KG1 (cell line): ENCODE measurements at regions not wholly inside any gene's neighbourhood (a gene's known extent, or its start where the extent isn't known, plus 50 kb on each side); places are given as distances from the start of the nearest gene placed in this dataset.
"Not testable (repeated sequence)": the region's sequence is repeated elsewhere in the genome, so short reads cannot be mapped to it uniquely, and the experiment has no call there.

Experiments
- DNase-seq: peaks from one replicate; lab custom pipeline; 2025; lab: John Stamatoyannopoulos, UW

DNA sequence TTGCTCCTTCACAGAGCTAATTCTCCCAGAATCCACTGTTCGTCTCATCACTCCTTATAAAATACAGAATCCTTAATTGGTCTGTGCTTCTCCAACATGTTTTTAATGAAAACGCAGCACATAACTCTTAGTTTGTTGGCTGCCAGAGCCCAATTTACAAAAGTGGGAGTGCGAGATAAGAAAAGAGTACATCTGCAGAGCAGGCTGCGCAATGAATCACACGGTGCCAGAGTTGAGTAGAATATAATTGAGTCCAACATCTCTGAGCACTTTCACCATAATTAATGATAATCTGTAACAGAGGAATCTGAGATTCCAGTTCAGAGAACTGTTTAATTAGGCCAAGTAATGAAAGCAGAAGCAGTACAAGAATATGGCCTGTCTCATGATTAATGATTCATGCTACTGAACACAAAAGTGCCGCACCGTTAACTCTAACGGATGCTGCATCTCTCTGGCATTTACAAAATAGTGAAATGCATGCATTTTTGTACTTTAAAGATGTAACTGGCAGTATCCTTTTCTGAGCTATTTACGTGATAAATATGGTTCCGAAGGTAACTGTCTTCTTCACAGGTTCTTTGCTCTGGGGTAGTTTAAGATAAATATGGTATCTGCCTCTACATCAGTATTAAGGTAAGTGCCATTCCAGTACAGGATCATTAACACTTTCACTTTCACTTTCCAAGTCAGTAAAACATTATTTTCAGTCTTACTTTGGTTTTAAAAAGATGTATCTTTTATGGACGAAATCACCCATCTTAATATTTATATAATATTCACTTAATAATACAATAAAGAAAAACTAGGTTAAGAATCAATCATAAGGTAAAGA lies 785.6 kb downstream of the NR4A2 start:
- DNase-seq = no peak

DNA sequence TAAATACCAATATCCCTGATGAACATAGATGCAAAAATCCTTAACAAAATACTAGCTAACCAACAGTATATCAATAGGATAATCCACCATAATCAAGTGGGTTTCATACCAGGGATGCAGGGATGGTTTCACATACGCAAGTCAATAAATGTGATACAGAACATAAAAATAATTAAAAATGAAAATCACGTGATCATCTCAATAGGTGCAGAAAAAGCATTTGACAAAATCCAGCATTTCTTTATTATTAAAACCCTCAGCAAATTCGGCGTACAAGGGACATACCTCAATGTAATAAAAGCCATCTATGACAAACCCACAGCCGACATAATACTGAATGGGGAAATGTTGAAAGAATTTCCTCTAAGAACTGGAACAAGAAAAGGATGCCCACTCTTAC lies 793.5 kb downstream of the NR4A2 start:
- not testable (repeated sequence) for DNase-seq

DNA sequence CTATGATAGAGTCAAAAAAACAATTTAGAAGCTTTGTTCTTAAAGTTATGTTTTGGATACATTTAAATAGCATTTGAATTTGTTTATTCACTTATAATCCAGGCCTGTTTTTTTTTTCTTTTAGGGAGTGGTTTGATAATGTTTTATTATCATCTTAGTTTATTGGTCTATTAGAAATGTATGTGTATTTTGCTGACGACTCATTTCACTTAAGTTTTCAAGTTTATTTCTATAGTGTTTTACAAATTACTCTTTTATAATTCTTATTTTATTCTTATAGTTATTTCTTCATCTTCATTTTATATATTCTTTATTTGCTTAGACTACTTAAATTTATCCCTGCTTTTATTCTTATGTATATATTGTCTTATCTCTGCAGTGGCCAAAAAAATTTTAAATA lies 804.5 kb downstream of the NR4A2 start:
- no peak for DNase-seq

DNA sequence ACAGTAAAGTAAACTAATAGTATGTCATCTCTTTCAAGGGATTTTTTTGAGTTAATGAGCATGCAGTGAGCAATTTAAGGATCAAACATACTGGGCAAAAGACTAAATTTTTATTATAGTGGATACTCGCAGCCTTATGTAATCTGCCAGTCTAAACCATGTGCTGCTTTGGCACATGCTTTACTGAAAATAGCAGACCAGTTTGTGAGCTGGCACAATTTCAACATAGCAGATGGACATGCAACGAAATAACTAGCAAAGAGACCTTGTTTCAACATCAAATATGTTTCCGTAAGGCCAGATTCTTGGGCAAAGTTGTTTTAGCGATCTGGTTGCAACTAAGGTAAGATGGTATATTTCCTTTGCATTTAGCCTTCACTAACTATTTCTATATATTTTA lies 807.3 kb downstream of the NR4A2 start:
- no peak for DNase-seq

DNA sequence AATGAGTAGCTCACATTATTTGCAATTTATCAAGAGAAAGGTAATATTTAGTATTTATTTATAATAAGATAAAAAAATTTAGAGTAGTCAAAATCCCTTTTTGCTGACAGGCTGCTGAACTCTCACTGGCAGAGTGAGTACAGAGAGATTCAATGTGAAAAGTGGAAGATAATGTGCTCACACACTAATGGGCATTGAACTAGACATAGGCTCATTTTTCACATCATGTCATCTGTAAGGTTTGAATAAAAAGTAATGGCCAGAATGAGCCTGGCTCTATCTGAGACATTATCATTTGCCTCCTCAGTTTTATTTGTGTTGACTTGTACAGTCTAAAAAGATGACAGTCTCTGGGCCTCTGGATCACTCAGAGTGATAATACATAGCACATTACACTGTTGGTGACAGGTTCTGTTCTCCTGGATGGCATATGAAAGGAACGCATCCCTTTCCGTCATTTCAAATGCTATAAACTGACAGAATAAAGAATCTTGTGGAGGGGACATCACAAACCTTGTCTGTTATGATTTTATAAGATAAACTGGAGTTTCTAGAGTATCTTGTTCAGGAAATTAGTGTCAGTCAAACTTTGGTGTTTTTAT lies 812.9 kb downstream of the NR4A2 start:
- no peak for DNase-seq

DNA sequence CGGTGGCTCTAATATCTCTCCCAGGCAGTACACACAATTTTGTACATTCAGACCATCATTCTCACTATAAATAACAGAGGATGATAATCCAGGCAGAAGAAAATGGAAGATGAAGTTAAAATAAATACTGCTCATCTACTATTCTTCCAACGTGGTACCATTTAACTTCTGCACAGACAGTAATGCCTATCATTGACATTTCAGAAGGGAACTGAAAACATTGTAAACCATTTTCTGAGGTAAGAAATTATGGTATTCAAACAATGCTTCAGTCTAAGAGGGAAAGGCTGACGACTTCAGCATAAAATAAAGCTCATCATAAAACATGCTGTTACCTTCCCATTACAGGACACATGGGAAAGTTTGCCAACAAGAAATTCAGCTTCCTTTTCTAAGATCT lies 814.4 kb downstream of the NR4A2 start:
- no peak for DNase-seq

DNA sequence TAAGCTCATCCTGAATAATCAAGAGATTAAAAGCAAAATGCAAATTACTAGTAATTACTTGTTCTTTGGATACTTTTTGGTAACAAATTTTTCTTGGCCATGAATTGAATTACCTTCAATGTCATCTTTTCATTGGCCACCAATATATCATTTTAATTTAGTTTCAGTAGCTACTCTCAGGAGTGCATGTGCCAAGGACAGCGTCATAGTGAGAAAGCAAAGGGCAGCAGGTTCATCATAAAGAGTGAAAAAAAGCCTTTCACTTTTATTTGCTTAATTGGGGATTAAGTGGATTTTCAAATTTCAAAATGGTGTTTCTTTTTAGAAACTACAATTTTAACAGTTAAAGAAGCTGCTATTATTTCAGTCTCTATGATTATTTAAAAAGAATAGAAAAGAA lies 815.2 kb downstream of the NR4A2 start:
- no peak for DNase-seq

DNA sequence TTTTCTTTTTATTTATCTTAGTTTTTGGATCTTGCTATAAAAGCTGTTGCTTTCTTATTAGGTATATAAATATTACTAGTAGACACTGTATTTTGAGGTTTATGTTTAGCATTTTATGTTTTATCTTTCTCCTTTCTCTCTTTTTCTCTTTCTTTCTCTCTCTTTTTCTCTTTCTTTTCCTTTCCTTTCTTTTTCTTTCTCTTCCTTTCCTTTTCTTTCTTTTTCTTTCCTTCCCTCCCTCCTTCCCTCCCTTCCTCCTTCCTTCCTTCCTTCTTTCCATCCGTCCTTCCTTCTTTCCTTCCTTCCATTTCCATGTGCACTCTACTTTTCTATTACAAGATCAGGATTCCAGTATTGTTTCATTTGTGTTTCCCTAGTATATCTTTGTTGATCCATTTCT lies 814.8 kb downstream of the KCNJ3 start:
- DNase-seq = no peak

DNA sequence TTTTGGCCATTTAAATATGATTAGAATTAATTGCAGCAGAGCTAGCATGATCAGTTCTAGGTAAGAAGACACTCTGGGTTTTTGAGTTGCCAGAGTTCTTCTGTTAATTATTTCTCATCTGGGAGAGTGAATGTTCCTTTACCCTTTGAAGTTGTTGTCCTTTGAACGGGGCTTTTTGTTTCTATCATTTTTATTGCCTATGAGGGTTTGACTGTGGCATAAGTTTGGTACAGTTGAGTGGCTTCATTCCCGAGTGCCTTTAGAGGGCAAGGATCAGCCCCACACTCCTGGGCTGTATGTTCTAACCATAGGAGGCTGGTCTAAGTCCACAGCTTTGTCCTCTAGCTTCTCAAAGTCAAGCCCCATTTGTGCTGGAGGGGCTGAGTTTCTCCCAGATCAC lies 804.3 kb downstream of the KCNJ3 start:
- DNase-seq = no peak

DNA sequence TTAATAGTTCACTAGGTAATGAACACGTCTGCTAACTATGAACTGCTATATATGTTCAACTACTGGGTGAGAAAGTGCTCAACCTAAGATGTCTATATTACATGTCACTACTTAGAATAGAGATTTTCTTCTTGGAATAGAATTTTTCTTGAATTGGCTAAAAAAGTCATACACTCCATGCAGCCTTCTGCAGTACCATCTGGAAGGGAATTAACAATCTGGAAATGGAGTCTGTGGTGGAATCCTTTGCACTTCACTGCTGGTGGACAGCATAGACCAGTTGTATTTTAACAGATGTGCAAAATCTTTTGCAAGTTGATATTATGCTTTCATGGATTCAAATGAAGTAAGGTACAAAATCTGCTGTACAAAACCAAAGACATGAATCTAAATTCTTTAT lies 799.6 kb downstream of the KCNJ3 start:
- DNase-seq = no peak

DNA sequence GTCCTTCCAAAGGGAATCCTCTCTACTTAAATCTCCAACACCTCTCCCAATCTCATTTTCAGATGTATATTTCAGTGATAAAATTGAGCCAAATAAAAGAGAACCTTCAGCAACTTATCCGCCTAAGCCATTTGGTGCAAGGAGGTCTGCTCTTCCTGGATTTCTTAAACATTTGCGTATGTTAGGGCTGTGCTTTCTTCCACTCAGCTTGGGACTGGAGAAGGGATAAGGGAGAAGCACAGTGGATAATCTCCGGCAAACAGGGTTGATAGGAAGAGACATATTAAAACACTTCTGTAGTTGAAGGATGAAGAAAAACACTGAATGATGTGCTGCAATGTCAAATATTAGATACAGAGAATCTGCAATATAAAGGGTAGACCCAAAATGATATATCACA lies 796.2 kb downstream of the KCNJ3 start:
- DNase-seq = no peak

DNA sequence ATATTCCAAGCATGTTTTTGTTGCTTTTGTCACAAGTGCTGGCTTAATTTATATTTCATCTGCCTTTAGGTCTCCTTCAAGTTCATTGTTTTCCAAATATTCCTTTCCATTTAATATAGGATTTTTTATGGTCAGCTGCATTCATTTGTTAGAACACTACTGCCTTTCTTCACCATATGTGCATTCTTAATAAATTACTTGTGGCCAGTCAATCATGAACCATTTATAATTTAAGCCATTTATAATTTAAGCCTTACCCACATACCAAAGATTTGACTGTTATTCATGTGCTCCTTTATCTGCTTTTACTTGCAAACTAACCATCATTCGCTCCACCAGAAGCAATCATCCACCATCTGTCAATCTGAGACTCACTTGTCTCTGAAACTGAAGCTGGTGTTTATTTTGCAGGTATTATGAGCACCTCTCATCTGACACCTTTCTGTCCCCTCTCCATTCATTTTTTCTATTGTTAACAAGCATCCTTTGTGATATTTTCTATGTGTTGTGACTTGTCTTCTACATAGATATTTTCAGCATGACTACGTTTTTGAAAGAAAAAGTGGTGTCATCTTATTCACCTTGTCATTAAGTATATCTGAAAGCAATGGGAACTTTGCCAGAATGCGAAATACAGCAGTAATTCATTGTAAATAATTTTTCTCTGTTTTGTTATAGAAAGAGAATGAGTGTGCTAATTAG lies 786.8 kb downstream of the KCNJ3 start:
- no peak for DNase-seq

DNA sequence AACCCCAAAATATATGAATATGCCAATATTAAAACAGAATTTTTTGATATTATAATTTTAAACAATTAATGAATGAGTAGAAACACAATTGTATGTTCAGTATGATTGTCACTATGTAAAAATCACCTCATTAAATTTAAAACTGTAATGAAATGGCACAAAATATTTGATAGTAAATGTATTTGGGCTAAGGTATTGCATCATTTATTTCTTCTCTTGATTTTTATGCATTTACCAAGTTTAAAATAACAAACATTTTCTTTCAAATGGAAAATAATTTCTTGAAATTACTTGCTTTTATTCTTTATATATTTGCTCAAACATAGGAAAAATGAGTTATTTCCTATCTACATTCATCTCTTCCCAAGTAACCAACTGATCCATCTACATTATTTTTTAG lies 782.6 kb downstream of the KCNJ3 start:
- DNase-seq = no peak

DNA sequence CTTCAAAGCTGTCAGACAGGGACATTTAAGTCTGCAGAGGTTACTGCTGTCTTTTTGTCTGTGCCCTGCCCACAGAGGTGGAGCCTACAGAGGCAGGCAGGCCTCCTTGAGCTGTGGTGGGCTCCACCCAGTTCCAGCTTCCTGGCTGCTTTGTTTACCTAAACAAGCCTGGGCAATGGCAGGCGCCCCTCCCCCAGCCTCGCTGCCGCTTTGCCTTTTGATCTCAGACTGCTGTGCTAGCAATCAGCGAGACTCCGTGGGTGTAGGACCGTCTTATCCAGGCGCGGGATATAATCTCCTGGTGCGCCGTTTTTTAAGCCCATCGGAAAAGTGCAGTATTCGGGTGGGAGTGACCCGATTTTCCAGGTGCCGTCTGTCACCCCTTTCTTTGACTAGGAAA lies 773.5 kb downstream of the KCNJ3 start:
- not testable (repeated sequence) for DNase-seq

DNA sequence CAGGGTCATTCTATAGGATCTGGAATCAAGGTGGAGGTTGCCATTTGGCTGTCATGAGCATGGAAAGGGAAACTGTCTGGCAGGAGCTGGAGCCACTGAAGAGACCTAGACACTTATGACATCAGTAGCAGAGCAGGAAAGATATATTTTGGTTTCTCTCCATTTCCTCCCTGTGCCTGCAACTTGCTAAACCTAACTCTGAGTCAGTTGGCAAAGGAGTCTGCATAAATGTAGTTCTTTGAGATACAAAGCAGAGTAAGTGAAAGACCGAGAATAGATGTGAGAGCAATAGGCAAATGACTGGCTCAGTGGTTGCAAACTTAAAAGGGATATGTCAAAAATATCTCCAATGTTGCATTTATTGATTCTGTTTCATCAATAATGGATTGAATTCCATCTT lies 757.7 kb downstream of the KCNJ3 start:
- no peak for DNase-seq

DNA sequence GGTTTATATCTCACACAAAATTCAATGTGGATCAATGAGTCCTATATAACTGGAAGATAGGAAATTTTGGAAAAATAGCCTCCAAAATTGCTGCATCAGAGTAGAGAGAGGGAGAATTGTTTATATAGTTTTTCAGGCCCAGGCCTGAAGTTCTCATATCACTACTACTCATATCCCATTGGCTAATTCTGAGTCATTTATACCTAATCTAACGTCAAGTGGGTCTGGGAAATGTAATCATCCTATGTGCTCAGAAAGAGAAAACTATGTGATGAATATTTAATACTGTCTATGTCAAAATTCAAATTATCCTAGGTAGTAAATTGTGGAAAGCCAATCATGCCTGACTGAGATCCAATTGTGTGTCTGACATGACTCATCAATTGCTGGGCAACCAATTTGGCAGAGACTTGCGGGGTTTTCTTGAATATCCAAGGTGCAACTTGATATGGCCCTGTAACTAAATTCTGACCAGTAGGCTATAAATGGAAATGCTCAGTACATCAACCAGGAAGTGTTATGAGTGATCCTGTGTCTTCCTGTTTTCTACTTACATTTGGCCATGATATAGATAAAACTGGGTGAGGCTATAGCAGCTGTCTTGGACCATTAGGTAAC lies 744.4 kb downstream of the KCNJ3 start:
- DNase-seq = no peak

DNA sequence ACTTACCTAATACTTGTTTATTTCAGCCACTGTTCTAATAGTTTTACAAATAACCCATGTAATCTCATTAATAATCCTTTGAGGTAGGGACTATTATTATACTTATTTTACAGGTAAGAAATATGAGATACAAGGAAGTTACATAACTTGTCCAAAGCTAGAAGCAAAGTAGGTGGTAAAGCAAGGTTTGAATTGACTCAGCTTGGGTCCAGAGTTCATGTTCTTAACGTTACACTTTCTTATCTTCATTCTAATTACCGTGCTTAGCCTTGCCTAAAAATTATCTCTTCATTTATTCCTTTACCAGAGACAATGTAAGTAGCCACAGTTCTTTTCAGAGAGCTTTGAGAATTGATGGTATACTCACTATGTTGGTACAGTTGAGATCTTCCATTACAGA lies 743.6 kb downstream of the KCNJ3 start:
- DNase-seq = no peak

DNA sequence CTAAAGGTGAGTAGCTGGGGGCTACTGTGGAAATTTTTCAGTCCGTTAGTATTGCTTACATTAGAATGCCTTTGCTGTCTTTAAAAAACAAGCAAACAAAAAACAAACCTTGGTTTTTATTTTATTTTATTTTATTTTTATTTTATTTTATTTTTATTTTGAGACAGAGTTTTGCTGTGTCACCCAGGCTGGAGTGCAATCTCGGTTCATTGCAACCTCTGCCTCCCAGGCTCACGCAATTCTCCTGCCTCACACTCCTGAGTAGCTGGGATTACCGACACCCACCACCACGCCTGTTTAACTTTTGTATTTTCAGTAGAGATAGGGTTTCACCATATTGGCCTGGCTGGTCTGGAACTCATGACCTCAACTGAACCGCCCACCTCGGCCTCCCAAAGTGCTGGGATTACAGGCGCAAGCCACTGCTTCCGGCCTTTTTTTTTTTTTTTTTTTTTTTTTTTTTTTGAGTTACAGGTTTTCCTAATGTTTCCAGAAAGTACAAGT lies 732.6 kb downstream of the KCNJ3 start:
- DNase-seq = no peak

DNA sequence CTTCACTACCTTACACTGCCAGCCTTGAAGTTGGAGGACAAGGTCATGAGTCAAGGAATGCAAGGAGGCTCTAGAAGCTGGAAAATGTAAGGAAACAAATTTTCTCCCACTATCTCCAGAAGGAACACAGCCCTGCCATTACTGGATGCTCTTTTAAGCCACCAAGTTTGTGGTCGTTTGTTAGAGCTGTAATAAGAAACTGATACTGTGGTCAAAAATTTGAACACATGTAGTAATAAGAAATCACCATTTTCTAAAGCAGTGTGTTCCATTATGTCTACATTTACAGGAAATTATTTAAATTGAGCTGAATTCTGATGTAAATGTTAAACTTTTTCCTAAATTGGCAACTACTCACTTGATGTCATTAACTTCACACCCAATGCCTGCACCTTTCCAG lies 729.0 kb downstream of the KCNJ3 start:
- no peak for DNase-seq

DNA sequence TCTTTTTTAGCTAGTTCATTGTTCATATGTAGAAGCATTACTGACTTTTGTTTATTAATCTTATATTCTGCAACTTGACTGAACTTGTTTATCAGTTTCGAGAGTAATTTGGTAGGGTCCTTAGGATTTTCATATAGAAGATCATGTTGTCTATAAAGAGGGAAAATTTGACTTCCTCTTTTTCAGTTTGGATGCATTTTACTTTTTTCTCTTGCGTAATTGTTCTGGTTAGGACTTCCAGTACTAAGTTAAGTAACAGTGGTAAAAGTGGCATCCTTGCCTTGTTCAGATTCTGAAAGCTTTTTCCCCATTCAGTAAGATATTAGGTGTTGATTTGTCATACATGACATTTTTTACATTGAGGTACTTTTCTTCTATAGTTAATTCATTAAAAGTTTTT lies 726.0 kb downstream of the KCNJ3 start:
- DNase-seq = no peak

DNA sequence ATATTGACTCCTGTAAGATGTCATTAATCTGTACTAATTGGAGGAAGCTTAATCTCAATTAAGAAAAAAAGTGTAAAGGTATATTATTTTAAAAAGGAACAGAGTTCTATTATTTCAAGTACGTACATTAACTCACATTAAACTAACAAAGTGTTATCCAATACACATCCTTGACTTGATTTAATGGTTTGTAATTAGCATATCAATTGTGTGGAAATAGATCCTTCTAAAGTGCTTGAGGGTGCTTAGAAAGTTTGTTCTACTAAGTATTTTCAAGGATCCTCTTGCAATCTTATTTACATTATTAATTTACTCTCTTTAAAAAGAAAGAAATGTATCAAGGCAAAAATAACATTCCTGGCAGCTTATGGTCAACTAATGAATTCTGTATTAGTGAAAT lies 720.3 kb downstream of the KCNJ3 start:
- DNase-seq = no peak

DNA sequence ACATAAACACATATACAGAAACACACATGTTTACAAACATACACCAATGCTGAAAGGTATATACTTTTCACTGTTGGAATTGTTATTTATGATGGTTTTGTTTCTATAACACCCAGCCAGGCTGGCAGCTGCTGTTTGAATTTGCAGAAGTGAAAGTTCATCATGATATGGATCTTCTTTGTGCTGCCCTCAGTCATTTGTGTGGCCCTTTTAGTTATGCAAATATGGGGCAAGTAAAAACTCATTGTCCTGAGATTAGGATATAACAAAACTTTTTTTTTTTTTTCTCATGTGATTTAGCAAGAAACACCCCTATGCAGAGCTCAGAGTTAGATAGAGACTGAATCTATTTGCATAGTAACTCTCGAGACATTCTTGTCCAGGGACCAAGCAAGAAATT lies 714.1 kb downstream of the KCNJ3 start:
- DNase-seq = no peak
